ENCODE measurements at regions not wholly inside any gene's neighbourhood (a gene's known extent, or its start where the extent isn't known, plus 50 kb on each side); places are given as distances from the start of the nearest gene placed in this dataset.
"Not testable (repeated sequence)": the region's sequence is repeated elsewhere in the genome, so short reads cannot be mapped to it uniquely, and the experiment has no call there.

DNA sequence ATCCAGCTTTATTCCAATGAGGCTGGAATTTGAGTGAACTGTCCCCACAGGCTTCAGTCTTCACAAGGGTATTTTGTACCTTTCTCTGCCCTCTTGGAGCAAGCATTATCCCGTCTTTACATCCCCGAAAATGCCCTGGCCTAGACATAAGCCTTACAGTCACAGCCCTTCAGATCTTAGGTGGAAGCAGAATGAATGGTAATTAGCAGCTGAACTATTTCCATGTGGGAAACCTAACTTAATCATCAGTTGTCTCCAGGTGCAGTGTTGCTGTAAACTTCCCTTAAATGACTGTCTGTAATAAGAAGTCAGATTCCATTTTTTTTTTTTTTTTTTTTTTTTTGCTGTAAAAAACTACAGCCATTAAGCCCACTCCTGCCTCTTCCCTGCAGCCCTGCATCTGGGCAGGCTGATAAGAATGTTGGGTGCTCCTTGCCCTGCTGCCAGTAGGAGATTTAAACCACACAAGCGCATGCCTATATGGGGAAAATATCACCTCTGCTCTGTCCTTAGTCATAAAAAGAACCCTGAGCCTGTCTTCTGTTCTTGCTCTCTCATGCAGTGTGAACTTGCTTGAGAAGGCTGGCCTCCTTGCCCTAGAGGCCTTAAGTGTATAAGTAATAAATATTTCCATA, 426.8 kb upstream of the SLITRK5 start:
- DNase-seq, result no peak

- DNase-seq, result not testable (repeated sequence)
Measured at GRCh38 chr13:87249847-87250246, 421.3 kb upstream of the SLITRK5 start.

DNA sequence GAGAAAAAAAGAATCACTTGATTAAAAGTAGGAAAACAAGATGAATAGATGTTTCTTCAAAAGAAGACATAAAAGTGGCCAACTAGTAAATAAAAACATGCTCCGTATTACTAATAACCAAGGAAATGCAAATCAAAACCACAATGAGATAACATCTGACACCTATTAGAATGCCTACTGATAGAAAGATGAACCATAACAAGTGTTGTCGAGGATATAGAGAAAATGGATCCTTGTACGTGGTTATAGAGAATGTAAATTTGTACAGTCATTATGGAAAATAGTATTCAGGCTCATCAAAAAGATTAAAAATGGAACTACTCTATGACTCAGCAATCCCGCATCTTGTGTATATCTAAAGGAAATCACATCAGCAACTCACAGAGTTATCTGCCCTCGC, 415.8 kb upstream of the SLITRK5 start:
- DNase-seq, result no peak

DNA sequence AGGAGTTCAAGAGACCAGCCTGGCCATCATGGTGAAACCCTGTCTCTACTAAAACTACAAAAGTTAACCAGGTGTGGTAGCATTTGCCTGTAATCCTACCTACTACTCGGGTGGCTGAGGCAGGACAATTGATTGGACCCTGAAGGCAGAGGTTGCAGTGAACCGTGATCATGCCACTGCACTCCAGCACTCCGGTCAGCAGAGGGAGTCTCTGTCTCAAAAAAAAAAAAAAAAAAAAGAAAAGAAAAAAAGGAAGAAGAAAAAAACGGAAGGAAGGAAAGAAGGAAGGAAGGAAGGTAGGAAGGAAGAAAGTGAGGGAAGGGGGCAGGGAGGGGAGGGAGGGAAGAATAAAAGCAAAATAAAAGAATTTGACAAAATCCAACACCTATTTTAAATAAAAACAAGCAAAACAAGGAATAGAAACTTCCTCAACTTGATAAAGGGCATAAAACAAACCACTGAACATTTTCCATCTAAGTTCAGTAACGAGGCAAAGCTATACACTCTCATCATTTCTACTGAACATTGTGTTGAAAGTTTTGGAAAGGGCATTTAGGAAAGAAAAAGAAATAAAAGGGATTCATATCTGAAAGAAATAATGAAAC, 411.6 kb upstream of the SLITRK5 start:
- no peak for DNase-seq

DNA sequence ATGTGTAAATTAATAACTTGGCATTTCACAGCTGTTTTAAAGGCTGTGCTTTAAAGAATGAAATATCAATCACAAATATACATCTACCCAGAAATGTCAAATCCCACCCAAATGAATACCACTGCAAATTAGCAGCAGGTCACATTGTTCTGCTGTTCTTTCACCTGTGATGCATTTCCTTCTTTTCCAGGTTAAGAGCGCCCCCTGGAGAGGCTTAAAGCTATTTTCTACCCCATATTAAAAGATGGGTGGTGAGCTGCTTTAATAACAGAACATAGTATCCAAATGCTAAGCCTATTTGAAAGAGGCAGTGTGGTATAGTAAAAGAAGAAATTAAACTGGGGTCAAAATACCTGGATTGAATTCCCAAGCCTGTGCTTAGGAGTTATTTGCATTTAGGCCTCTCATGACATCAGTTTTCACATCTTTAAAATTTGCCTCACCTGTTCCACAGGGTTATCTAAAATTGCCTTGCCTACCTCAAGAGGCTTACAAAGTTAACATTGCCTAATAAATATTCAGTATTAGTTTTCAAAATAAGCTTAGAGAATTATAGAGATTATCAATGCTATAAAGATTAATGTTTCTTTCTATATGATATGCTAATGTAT, 396.9 kb upstream of the SLITRK5 start:
- peak in 1 of 2 donors; percentile 14 for DNase-seq

GRCh38 chr13:87280139-87280538, 391.0 kb upstream of the SLITRK5 start:
- DNase-seq, result no peak

DNA sequence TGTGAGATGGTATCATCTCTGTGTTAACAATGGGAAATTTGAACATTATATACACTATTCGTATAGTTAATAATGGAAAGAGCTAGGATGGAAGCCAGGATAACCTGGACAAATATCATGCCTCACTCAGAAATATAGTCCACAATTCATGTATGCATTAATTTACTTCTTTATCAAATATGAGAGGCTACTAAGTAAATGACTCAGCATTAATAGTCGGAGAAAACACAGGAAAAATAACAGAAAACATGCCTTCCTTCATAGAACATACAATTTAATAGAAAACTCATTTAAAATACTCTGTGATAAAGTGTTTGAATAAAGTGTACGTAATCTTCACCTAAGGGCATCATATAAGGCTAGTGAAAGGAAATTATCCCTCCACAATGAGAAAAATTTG, 383.4 kb upstream of the SLITRK5 start:
- no peak for DNase-seq

- DNase-seq, result no peak
Measured at GRCh38 chr13:87295636-87296035, 375.5 kb upstream of the SLITRK5 start.

- DNase-seq, result no peak
Measured at GRCh38 chr13:87302034-87302433, 369.1 kb upstream of the SLITRK5 start.

DNA sequence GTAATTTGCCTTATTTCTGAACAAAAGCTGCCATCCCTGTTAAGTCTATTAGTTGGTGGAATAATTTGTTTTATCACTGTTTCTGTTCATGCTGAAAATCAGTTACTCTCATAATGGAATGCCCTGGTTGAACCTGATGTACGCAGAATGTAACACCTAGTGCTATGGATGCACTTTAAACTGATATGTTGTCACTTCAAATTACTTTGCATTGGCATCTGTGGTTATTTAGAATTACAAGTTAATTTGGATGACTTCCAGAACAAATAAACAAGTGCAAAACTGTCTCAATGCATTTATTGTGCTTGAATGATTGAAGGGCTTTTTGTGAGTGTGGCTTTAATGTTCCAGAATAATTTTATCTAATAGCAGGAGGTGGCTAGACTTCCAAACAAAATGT, 368.2 kb upstream of the SLITRK5 start:
- DNase-seq, result no peak

- no peak for DNase-seq
Measured at GRCh38 chr13:87311165-87311564, 360.0 kb upstream of the SLITRK5 start.

- no peak for DNase-seq
Measured at GRCh38 chr13:87314822-87315221, 356.3 kb upstream of the SLITRK5 start.

GRCh38 chr13:87322386-87322785, 348.8 kb upstream of the SLITRK5 start:
- DNase-seq, result no peak

DNA sequence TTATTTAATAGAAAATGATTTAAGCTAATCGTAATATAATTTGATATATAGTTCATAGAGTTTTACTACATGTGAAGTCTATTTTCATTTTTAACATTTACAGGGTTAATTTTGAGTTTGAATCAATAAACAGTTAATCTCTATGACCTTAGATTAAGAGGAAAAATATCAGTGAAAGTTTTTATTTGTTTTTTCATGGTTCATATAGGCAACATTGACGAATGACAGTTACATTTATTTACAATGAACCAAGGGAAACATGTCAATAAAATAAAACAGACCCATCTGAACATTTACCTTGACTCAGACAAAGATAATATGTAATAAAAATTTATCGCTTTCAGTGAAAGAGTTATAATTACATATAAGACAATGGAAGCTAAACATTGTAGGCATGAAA, 346.6 kb upstream of the SLITRK5 start:
- no peak for DNase-seq

DNA sequence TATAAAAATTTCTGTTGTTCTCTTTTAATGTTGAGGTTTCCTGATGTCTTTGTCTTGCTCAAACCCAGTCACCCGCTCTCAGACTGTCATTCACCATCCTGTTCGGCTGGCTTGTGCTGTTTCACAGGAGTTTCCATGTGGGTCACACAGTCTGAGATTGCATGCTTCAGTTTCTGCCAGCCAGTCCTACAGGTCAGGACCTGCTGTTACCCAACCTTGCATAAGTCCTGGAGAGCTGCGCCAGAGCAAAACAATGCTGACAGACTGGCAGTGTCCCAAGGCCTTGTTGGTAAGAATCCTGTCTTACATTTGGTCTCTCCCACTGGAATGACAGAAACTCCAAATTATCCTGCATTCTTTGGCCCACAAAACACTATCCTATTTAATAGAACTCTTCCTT, 340.0 kb upstream of the SLITRK5 start:
- DNase-seq, result no peak

GRCh38 chr13:87333599-87333998, 337.6 kb upstream of the SLITRK5 start:
- no peak for DNase-seq

DNA sequence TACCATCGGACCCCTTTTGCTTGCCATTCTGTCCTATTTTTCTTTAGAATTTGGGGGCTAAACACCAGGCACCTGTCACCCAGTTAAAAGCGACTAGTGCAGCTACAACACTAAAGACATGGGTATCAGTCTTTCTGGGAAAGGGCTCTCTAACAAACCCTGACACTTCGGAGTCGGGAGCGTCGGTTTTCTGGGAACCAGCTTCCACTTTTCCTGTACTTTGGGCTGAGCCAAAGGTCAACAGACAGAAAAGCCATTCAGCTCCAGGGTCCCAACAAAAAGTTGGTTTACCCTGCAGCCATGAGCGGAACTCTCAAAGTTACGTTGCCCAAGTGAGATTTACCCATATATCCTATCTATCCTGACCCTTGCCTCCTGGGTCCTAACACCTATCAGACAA, 337.0 kb upstream of the SLITRK5 start:
- no peak for DNase-seq

DNA sequence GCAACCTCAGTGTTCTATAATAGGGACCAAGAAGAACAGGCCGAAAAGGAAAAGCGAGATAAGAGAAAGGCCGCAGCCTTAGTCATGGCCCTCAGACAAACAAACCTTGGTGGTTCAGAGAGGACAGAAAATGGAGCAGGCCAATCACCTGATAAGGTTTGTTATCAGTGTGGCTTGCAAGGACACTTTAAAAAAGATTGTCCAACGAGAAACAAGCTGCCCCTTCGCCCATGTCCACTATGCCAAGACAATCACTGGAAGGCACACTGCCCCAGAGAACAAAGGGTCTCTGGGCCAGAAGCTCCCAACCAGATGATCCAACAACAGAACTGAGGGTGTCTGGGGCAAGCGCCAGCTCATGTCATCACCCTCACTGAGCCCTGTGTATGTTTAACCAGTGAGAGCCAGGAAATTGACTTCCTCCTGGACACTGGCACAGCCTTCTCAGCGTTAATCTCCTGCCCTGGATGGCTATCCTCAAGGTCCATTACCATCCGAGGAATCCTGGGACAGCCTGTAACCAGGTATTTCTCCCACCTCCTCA, 334.8 kb upstream of the SLITRK5 start:
- DNase-seq, result not testable (repeated sequence)

DNA sequence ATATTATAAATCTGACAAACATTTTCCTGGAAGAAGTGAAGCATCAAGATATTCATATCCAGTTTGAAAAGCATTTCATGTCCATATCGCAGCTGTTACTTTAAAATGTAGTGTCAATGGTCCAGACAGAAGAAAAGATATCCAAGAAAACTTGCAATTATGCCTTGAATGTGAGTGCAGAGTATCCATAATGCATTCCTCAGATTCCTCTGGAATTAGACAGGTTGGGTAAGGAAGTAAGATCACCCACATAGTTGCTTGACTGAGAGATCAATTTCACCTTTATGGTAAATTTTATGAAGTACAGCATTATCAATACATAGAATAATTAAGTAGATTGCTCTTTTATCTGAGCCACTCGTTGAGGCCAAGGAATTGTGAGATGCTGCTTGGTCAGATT, 327.0 kb upstream of the SLITRK5 start:
- DNase-seq, result no peak

GRCh38 chr13:87355451-87355850, 315.7 kb upstream of the SLITRK5 start:
- no peak for DNase-seq

- DNase-seq, result no peak
Measured at GRCh38 chr13:87356314-87356713, 314.9 kb upstream of the SLITRK5 start.

GRCh38 chr13:87358319-87358718, 312.9 kb upstream of the SLITRK5 start:
- DNase-seq, result no peak

- no peak for DNase-seq
Measured at GRCh38 chr13:87361216-87361615, 310.0 kb upstream of the SLITRK5 start.

- no peak for DNase-seq
Measured at GRCh38 chr13:87368639-87369038, 302.5 kb upstream of the SLITRK5 start.
